ENCODE measurements at regions not wholly inside any gene's neighbourhood (a gene's known extent, or its start where the extent isn't known, plus 50 kb on each side); places are given as distances from the start of the nearest gene placed in this dataset.
A peak's percentile ranks its signal among the peaks of the same experiment; 100 is the strongest.
"Not testable (repeated sequence)": the region's sequence is repeated elsewhere in the genome, so short reads cannot be mapped to it uniquely, and the experiment has no call there.

- Histone ChIP-seq H3K4me1 (no peaks in the 10 kb centered on the region), H3K36me3 (no peaks in the 10 kb centered on the region), H3K27me3 (no peaks in the 10 kb centered on the region), H3K4me3 (no peak overlapping the region), H3K27ac (no peak overlapping the region), H3K9me3 (peaks cover 0 to 26% of the 10 kb centered on the region in 2 donors)
- no peak for DNase-seq
- no peak for TF ChIP-seq CTCF (IDR thresholded peaks at IDR 0.05)
- no peak for ATAC-seq
- intact Hi-C loops (cut with DNase I), result no loop called here
These were observed 142.1 kb upstream of the PTPRZ1 start for GRCh38 chr7:121730869-121731268.

GRCh38 chr7:121714559-121715303 is 158.2 kb upstream of the PTPRZ1 start:
- intact Hi-C loops (cut with DNase I), result no loop called here
- H3K36me3 ChIP-seq, result no peaks in the 10 kb centered on the region
- H3K4me1 ChIP-seq, result no peaks in the 10 kb centered on the region
- ATAC-seq, result peak; percentile 27
- H3K27ac ChIP-seq, result no peak overlapping the region
- DNase-seq, result peak in 1 of 4 donors; percentile 18
- H3K27me3 ChIP-seq, result no peaks in the 10 kb centered on the region
- no peak overlapping the region for H3K4me3 ChIP-seq
- no peak for TF ChIP-seq CTCF (IDR thresholded peaks at IDR 0.05)
- no peaks in the 10 kb centered on the region for H3K9me3 ChIP-seq

- H3K27ac ChIP-seq; ATAC-seq; H3K4me1 ChIP-seq; H3K9me3 ChIP-seq; H3K27me3 ChIP-seq; H3K4me3 ChIP-seq; intact Hi-C loops (cut with DNase I); H3K36me3 ChIP-seq: not testable (repeated sequence)
- peak in 2 of 4 donors; percentile 3 to 47 for DNase-seq
These were observed 160.0 kb upstream of the PTPRZ1 start for GRCh38 chr7:121712961-121713360.

- Histone ChIP-seq H3K4me1 (no peaks in the 10 kb centered on the region), H3K4me3 (no peak overlapping the region), H3K27me3 (no peaks in the 10 kb centered on the region), H3K9me3 (no peaks in the 10 kb centered on the region), H3K27ac (no peak overlapping the region), H3K36me3 (no peaks in the 10 kb centered on the region)
- intact Hi-C loops (cut with DNase I), result no loop called here
- no peak for DNase-seq
- no peak for TF ChIP-seq CTCF (IDR thresholded peaks at IDR 0.05)
- ATAC-seq, result no peak
These were observed 175.1 kb upstream of the PTPRZ1 start for GRCh38 chr7:121697731-121698316.

- ATAC-seq (no peak), DNase-seq (no peak)
- Histone ChIP-seq H3K4me1 (no peaks in the 10 kb centered on the region), H3K4me3 (no peak overlapping the region), H3K36me3 (no peaks in the 10 kb centered on the region), H3K27ac (no peak overlapping the region), H3K27me3 (no peaks in the 10 kb centered on the region), H3K9me3 (no peaks in the 10 kb centered on the region)
- intact Hi-C loops (cut with DNase I), result no loop called here
- TF ChIP-seq CTCF (IDR thresholded peaks at IDR 0.05), result no peak
These were observed 176.0 kb upstream of the PTPRZ1 start for GRCh38 chr7:121696954-121697353.
